ENCODE measurements at regions not wholly inside any gene's neighbourhood (a gene's known extent, or its start where the extent isn't known, plus 50 kb on each side); places are given as distances from the start of the nearest gene placed in this dataset.
A peak's percentile ranks its signal among the peaks of the same experiment; 100 is the strongest.

GRCh38 chr14:36408388-36408787, 88.0 kb upstream of the MBIP start:
- DNase-seq, result no peak

- no peak for DNase-seq
These were observed 85.3 kb upstream of the MBIP start for GRCh38 chr14:36405589-36406274.

GRCh38 chr14:36402867-36403266, 82.4 kb upstream of the MBIP start:
- DNase-seq, result no peak

- DNase-seq, result no peak
These were observed 78.2 kb upstream of the MBIP start for GRCh38 chr14:36398463-36399291.

- no peak for DNase-seq
These were observed 76.9 kb upstream of the MBIP start for GRCh38 chr14:36397357-36397756.

GRCh38 chr14:36396798-36397197, 76.4 kb upstream of the MBIP start:
- DNase-seq, result no peak

GRCh38 chr14:36394593-36394992, 74.2 kb upstream of the MBIP start:
- no peak for DNase-seq

- DNase-seq, result no peak
These were observed 70.3 kb upstream of the MBIP start for GRCh38 chr14:36390718-36391117.

GRCh38 chr14:36383767-36384431, 63.5 kb upstream of the MBIP start:
- DNase-seq, result no peak

- DNase-seq, result peak; percentile 97
These were observed 53.7 kb upstream of the MBIP start for GRCh38 chr14:36373982-36374673.
